HCT116 (cell line): ENCODE measurements at regions not wholly inside any gene's neighbourhood (a gene's known extent, or its start where the extent isn't known, plus 50 kb on each side); places are given as distances from the start of the nearest gene placed in this dataset.

Experiments
- ATAC-seq: fragments of 200-7000 bp; cut with Tn5 transposase; 2 replicates; pipeline ENCODE4 v1.9.1; 2020; ENCODE audit warnings: mild to moderate bottlenecking, moderate library complexity
- BruUV-seq: library from RNA; stranded (reverse); fragments of 400-500 nt; replicated peaks from 2 replicates; lab custom pipeline; 2021; lab: Mats Ljungman, UMichigan
- CTCF ChIA-PET: fragments of 300-600 bp; sonication (Branson Sonifier 250); formaldehyde crosslinking; loops from one replicate; lab custom pipeline; 2021; ENCODE audit warnings: antibody characterized with exemption; lab: Charles Lee
- POLR2A ChIA-PET: fragments of 300-600, 350-600 bp; sonication (Branson Sonifier 250); formaldehyde crosslinking; loops from one replicate; lab custom pipeline; 2021; ENCODE audit warnings: antibody characterized with exemption; lab: Charles Lee
- RAD21 ChIA-PET, 2 experiments: fragments of 300-600 bp; sonication (Branson Sonifier 250); formaldehyde crosslinking; loops; one replicate each; lab custom pipeline; 2023; ENCODE audit warnings: low total read pairs in 2 of 2; ENCODE audit not compliant: uncharacterized antibody in 2 of 2, unreplicated experiment in 2 of 2, low non-redundant PET in 1 of 2; lab: Charles Lee
- DNase-seq: peaks from one replicate; pipeline ENCODE4 v3.0.0-alpha.2; 2010; ENCODE audit warnings: low read depth, low spot score
- H2AFZ ChIP-seq: fragments of 200-600 bp; shearing (Covaris generic), sonication (generic); 2 replicates; pipeline ENCODE4 v1.6.1; 2017; ENCODE audit warnings: low read depth, mixed run types, mixed read lengths, antibody characterized with exemption, low read length; ENCODE audit not compliant: poor library complexity, severe bottlenecking
- H3K27ac ChIP-seq: 2 replicates; pipeline ENCODE4 v1.5.1; 2012; ENCODE audit warnings: low read depth, low read length
- H3K27me3 ChIP-seq: fragments of 200-600 bp; sonication (generic); 2 replicates; pipeline ENCODE4 v1.6.1; 2016; ENCODE audit warnings: mixed run types, low read length, mixed read lengths; ENCODE audit not compliant: insufficient read depth
- H3K36me3 ChIP-seq, 2 experiments: fragments of 200-500 bp in 1 of 2; fragments of 200-600 bp in 1 of 2; sonication (Bioruptor generic) in 1 of 2; sonication (generic) in 1 of 2; 2 replicates each; pipeline versions ENCODE4 v1.5.1 to v1.6.1; 2014 to 2016; ENCODE audit warnings: low read length in 2 of 2, inconsistent platforms in 1 of 2, mixed read lengths in 1 of 2, mixed run types in 1 of 2; ENCODE audit not compliant: insufficient read depth in 2 of 2, control insufficient read depth in 1 of 2
- H3K4me1 ChIP-seq, 2 experiments: fragments of 200-600 bp in 1 of 2; sonication (generic) in 1 of 2; 2 replicates each; pipeline versions ENCODE4 v1.5.1 to v1.6.1; 2012 to 2017; ENCODE audit warnings: low read length in 2 of 2, inconsistent platforms in 1 of 2, mild to moderate bottlenecking in 1 of 2, mixed read lengths in 1 of 2, mixed run types in 1 of 2, moderate library complexity in 1 of 2; ENCODE audit not compliant: insufficient read depth in 2 of 2, control insufficient read depth in 1 of 2
- H3K4me2 ChIP-seq: fragments of 200-600 bp; sonication (generic); 2 replicates; pipeline ENCODE4 v1.6.1; 2017; ENCODE audit warnings: mixed run types, low read length, mixed read lengths
- H3K4me3 ChIP-seq, 2 experiments: fragments of 200-600 bp in 1 of 2; sonication (generic) in 1 of 2; replicated peaks in 1 of 2; 2 replicates each; pipeline ENCODE4 v1.5.1; 2011 to 2016; ENCODE audit warnings: low read length in 2 of 2, control low read depth in 1 of 2, low read depth in 1 of 2, mild to moderate bottlenecking in 1 of 2, mixed read lengths in 1 of 2, mixed run types in 1 of 2
- H3K79me2 ChIP-seq: fragments of 200-600 bp; sonication (generic); 2 replicates; pipeline ENCODE4 v1.6.1; 2017; ENCODE audit warnings: mild to moderate bottlenecking, mixed run types, low read length, moderate library complexity, mixed read lengths; ENCODE audit not compliant: insufficient read depth
- H3K9ac ChIP-seq: fragments of 200-600 bp; sonication (generic); 2 replicates; pipeline ENCODE4 v1.6.1; 2016; ENCODE audit warnings: low read length, mixed read lengths
- H3K9me2 ChIP-seq: fragments of 200-600 bp; sonication (generic), shearing (Covaris generic); 2 replicates; pipeline ENCODE4 v1.6.1; 2017; ENCODE audit warnings: mixed run types, mild to moderate bottlenecking, moderate library complexity; ENCODE audit not compliant: insufficient read depth
- H3K9me3 ChIP-seq, 2 experiments: fragments of 200-500 bp in 1 of 2; fragments of 200-600 bp in 1 of 2; sonication (Bioruptor generic) in 1 of 2; sonication (generic) in 1 of 2; 2 replicates each; pipeline ENCODE4 v1.6.1; 2014 to 2017; ENCODE audit warnings: low read length in 2 of 2, mixed read lengths in 2 of 2, inconsistent platforms in 1 of 2, low read depth in 1 of 2, mild to moderate bottlenecking in 1 of 2, mixed run types in 1 of 2, moderate library complexity in 1 of 2; ENCODE audit not compliant: control insufficient read depth in 1 of 2, insufficient read depth in 1 of 2
- H4K20me1 ChIP-seq: fragments of 200-600 bp; sonication (generic), shearing (Covaris generic); 2 replicates; pipeline ENCODE4 v1.6.1; 2017; ENCODE audit warnings: mixed run types, mild to moderate bottlenecking, moderate library complexity; ENCODE audit not compliant: insufficient read depth
- CEBPB ChIP-seq: IDR thresholded peaks from 2 replicates; pipeline ENCODE4 v1.6.1; 2012; ENCODE audit warnings: low read depth
- EGR1 ChIP-seq: IDR thresholded peaks from 2 replicates; pipeline ENCODE4 v1.6.1; 2012; ENCODE audit warnings: low read depth
- ELF1 ChIP-seq: IDR thresholded peaks from 2 replicates; pipeline ENCODE4 v1.6.1; 2012; ENCODE audit warnings: low read depth, borderline replicate concordance
- EZH2 ChIP-seq: fragments of 200-600 bp; sonication (generic); IDR thresholded peaks from 2 replicates; pipeline ENCODE4 v1.6.1; 2017; ENCODE audit warnings: antibody characterized with exemption, mixed run types
- EZH2phosphoT487 ChIP-seq: fragments of 200-600 bp; IDR thresholded peaks from 2 replicates; pipeline ENCODE4 v1.6.1; 2018; ENCODE audit warnings: antibody characterized with exemption, borderline replicate concordance
- POLR2A ChIP-seq: IDR thresholded peaks from 2 replicates; pipeline ENCODE4 v1.7.0; 2011; ENCODE audit warnings: borderline replicate concordance; ENCODE audit not compliant: insufficient read depth, insufficient read length; ENCODE audit errors: extremely low read depth
- POLR2AphosphoS5 ChIP-seq: IDR thresholded peaks from 2 replicates; pipeline ENCODE4 v1.6.1; 2011; ENCODE audit warnings: mild to moderate bottlenecking, low read depth, low read length, moderate library complexity
- RAD21 ChIP-seq: IDR thresholded peaks from 2 replicates; pipeline ENCODE4 v1.6.1; 2012; ENCODE audit warnings: low read depth, mild to moderate bottlenecking
- SP1 ChIP-seq: IDR thresholded peaks from 2 replicates; pipeline ENCODE4 v1.6.1; 2012; ENCODE audit warnings: low read depth
- SRF ChIP-seq: IDR thresholded peaks from 2 replicates; pipeline ENCODE4 v1.6.1; 2012; ENCODE audit warnings: low read depth
- TCF7L2 ChIP-seq: IDR thresholded peaks from 2 replicates; pipeline ENCODE4 v1.7.0; 2011; ENCODE audit warnings: borderline replicate concordance, inconsistent platforms; ENCODE audit not compliant: insufficient read depth, insufficient read length; ENCODE audit errors: extremely low read depth
- YY1 ChIP-seq: IDR thresholded peaks from 2 replicates; pipeline ENCODE4 v1.6.1; 2011; ENCODE audit warnings: low read length, low read depth, moderate library complexity, mild to moderate bottlenecking; ENCODE audit not compliant: insufficient replicate concordance; ENCODE audit errors: extremely low read depth
- ZFX ChIP-seq: fragments of 450-650 bp; IDR thresholded peaks from 2 replicates; pipeline ENCODE4 v1.6.1; 2017
- ZNF274 ChIP-seq: fragments of 200-500 bp; sonication (Bioruptor generic); IDR thresholded peaks from 2 replicates; pipeline ENCODE4 v1.6.1; 2014; ENCODE audit warnings: mild to moderate bottlenecking, low read depth, low read length, inconsistent platforms
- intact Hi-C: fragments of 100-400 bp; cut with micrococcal nuclease; formaldehyde crosslinking; loops from 2 replicates; pipeline ENCODE4 v1.10.0; 2022
- TF ChIP-seq, protein P1 (sequence below): IDR thresholded peaks from 2 replicates; pipeline ENCODE4 v1.6.1; 2011; ENCODE audit warnings: mild to moderate bottlenecking, low read length, moderate library complexity; ENCODE audit not compliant: insufficient replicate concordance; ENCODE audit errors: extremely low read depth
- TF ChIP-seq, protein P2 (sequence below): IDR thresholded peaks from 2 replicates; pipeline ENCODE4 v1.6.1; 2012; ENCODE audit warnings: low read depth
- TF ChIP-seq, protein P3 (sequence below): IDR thresholded peaks from 2 replicates; pipeline ENCODE4 v1.6.1; 2012

DNA sequence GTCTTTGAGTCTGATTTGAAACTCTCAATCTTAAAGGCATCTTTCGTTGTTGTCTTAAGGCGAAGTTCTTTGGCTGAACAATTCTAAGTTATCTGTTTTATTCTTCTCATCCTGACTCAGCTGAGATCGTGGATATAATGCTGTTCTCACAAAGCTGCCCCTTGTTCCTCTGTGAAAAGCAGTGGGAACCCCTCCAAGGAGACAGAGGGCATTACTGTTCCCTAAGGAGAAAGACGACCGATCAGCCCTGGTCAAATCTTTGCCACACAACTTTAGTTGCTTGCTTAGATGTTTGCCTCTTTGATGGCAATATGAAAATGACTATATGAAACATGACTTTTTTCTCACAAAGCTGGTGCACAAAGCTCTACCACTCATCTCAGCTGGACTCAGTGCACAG lies 1016.7 kb downstream of the REEP3 start:
- no peak for ATAC-seq

DNA sequence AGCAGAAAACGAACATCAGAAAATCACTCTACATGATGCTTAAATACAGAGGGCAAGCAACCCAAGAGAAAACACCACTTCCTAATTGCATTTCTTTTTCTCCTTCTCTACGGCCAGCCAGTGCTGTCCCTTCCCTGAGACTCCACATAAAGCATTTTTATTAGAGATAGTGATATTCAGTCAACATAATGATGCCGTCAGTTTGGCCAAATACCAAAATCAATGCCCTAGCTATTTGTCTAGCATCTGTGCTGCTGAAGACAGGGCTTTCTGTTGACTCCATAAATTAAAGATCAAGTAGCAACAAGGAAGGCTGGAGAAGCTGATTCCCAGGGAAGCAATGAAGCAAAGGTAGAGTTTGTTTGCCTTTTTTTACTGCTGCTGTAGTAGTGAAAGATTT lies 1024.9 kb downstream of the REEP3 start:
- Histone ChIP-seq H3K79me2 (no peaks in the 10 kb centered on the region), H4K20me1 (no peaks in the 10 kb centered on the region), H2AFZ (no peak overlapping the region), H3K27ac (no peak overlapping the region), H3K9me2 (no peaks in the 10 kb centered on the region), H3K4me2 (no peak overlapping the region), H3K9me3 (no peaks in the 10 kb centered on the region), H3K36me3 (no peaks in the 10 kb centered on the region), H3K4me1 (no peaks in the 10 kb centered on the region), H3K9ac (no peak overlapping the region), H3K4me3 (no peak overlapping the region), H3K27me3 (no peaks in the 10 kb centered on the region)
- intact Hi-C loops: no loop called here
- ChIA-PET RAD21 (no interaction called here), POLR2A (no interaction called here), CTCF (no interaction called here)
- ATAC-seq (no peak), DNase-seq (no peak)
- no TSS peak for BruUV-seq
- TF ChIP-seq, protein P1, sequence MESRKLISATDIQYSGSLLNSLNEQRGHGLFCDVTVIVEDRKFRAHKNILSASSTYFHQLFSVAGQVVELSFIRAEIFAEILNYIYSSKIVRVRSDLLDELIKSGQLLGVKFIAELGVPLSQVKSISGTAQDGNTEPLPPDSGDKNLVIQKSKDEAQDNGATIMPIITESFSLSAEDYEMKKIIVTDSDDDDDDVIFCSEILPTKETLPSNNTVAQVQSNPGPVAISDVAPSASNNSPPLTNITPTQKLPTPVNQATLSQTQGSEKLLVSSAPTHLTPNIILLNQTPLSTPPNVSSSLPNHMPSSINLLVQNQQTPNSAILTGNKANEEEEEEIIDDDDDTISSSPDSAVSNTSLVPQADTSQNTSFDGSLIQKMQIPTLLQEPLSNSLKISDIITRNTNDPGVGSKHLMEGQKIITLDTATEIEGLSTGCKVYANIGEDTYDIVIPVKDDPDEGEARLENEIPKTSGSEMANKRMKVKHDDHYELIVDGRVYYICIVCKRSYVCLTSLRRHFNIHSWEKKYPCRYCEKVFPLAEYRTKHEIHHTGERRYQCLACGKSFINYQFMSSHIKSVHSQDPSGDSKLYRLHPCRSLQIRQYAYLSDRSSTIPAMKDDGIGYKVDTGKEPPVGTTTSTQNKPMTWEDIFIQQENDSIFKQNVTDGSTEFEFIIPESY: no peak
- TF ChIP-seq, protein P2, sequence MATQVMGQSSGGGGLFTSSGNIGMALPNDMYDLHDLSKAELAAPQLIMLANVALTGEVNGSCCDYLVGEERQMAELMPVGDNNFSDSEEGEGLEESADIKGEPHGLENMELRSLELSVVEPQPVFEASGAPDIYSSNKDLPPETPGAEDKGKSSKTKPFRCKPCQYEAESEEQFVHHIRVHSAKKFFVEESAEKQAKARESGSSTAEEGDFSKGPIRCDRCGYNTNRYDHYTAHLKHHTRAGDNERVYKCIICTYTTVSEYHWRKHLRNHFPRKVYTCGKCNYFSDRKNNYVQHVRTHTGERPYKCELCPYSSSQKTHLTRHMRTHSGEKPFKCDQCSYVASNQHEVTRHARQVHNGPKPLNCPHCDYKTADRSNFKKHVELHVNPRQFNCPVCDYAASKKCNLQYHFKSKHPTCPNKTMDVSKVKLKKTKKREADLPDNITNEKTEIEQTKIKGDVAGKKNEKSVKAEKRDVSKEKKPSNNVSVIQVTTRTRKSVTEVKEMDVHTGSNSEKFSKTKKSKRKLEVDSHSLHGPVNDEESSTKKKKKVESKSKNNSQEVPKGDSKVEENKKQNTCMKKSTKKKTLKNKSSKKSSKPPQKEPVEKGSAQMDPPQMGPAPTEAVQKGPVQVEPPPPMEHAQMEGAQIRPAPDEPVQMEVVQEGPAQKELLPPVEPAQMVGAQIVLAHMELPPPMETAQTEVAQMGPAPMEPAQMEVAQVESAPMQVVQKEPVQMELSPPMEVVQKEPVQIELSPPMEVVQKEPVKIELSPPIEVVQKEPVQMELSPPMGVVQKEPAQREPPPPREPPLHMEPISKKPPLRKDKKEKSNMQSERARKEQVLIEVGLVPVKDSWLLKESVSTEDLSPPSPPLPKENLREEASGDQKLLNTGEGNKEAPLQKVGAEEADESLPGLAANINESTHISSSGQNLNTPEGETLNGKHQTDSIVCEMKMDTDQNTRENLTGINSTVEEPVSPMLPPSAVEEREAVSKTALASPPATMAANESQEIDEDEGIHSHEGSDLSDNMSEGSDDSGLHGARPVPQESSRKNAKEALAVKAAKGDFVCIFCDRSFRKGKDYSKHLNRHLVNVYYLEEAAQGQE: no peak
- TF ChIP-seq EZH2 (no peak), EZH2phosphoT487 (no peak), SRF (no peak), ZNF274 (no peak), ELF1 (no peak), POLR2A (no peak), POLR2AphosphoS5 (no peak), SP1 (no peak), ZFX (no peak), YY1 (no peak), RAD21 (no peak)
- TF ChIP-seq, protein P3, sequence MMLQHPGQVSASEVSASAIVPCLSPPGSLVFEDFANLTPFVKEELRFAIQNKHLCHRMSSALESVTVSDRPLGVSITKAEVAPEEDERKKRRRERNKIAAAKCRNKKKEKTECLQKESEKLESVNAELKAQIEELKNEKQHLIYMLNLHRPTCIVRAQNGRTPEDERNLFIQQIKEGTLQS: no peak

More for the DNA sequence above, 1016.7 kb downstream of the REEP3 start:
- intact Hi-C loops: no loop called here
- ChIA-PET RAD21 (no interaction called here), POLR2A (no interaction called here), CTCF (no interaction called here)
- H3K9me3 ChIP-seq: no peaks in the 10 kb centered on the region
- H2AFZ ChIP-seq: no peak overlapping the region
- DNase-seq: no peak
- no peaks in the 10 kb centered on the region for H3K36me3 ChIP-seq
- H3K4me1 ChIP-seq: no peaks in the 10 kb centered on the region
- H3K79me2 ChIP-seq: no peaks in the 10 kb centered on the region
- H3K27ac ChIP-seq: no peak overlapping the region
- no TSS peak for BruUV-seq
- no peaks in the 10 kb centered on the region for H3K27me3 ChIP-seq
- no peaks in the 10 kb centered on the region for H4K20me1 ChIP-seq
- no peak for TF ChIP-seq ZNF274
- no peak for TF ChIP-seq EGR1
- no peak for TF ChIP-seq POLR2A
- TF ChIP-seq TCF7L2: no peak
- no peak for TF ChIP-seq CEBPB
- no peak overlapping the region for H3K4me3 ChIP-seq
- H3K9ac ChIP-seq: no peak overlapping the region
- H3K9me2 ChIP-seq: no peaks in the 10 kb centered on the region
- no peak overlapping the region for H3K4me2 ChIP-seq
